ENCODE measurements at regions not wholly inside any gene's neighbourhood (a gene's known extent, or its start where the extent isn't known, plus 50 kb on each side); places are given as distances from the start of the nearest gene placed in this dataset.

DNA sequence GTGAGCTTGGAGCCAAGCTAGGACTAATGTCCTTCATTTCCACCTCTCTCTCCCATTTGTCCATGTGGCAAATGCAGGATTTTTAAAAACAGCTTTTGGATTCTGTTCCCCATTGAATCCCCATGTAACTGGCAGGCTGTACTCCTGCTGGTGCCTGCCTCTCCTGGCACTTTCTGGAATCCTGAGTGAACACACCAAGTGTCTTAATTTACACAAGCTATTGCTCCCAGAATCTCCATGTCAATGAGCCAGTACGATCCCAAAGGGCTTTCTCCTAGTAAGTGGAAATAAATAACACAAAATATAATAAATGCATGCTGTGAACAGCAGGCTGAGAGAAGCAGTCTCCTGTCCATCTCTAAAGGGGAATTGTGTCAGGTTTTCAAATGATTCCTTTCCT lies 88.4 kb upstream of the WWC1 start:
- DNase-seq: no peak
- ATAC-seq: no peak
- Histone ChIP-seq H3K9me3 (no peaks in the 10 kb centered on the region), H3K4me3 (no peak overlapping the region), H3K4me1 (no peaks in the 10 kb centered on the region), H3K27ac (no peak overlapping the region), H3K27me3 (no peaks in the 10 kb centered on the region), H3K36me3 (no peaks in the 10 kb centered on the region)
- TF ChIP-seq, protein P1, sequence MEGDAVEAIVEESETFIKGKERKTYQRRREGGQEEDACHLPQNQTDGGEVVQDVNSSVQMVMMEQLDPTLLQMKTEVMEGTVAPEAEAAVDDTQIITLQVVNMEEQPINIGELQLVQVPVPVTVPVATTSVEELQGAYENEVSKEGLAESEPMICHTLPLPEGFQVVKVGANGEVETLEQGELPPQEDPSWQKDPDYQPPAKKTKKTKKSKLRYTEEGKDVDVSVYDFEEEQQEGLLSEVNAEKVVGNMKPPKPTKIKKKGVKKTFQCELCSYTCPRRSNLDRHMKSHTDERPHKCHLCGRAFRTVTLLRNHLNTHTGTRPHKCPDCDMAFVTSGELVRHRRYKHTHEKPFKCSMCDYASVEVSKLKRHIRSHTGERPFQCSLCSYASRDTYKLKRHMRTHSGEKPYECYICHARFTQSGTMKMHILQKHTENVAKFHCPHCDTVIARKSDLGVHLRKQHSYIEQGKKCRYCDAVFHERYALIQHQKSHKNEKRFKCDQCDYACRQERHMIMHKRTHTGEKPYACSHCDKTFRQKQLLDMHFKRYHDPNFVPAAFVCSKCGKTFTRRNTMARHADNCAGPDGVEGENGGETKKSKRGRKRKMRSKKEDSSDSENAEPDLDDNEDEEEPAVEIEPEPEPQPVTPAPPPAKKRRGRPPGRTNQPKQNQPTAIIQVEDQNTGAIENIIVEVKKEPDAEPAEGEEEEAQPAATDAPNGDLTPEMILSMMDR (IDR thresholded peaks at IDR 0.05): no peak
- intact Hi-C loops (cut with DNase I): no loop called here

GRCh38 chr5:168204165-168204564 lies 87.3 kb upstream of the WWC1 start:
- no peaks in the 10 kb centered on the region for H3K9me3 ChIP-seq
- intact Hi-C loops (cut with DNase I): no loop called here
- no peak overlapping the region for H3K27ac ChIP-seq
- no peaks in the 10 kb centered on the region for H3K36me3 ChIP-seq
- H3K4me3 ChIP-seq: no peak overlapping the region
- TF ChIP-seq, protein P1 (IDR thresholded peaks at IDR 0.05): no peak
- no peaks in the 10 kb centered on the region for H3K4me1 ChIP-seq
- no peak for ATAC-seq
- H3K27me3 ChIP-seq: no peaks in the 10 kb centered on the region
- no peak for DNase-seq

- Histone ChIP-seq H3K27ac (no peak overlapping the region), H3K36me3 (no peaks in the 10 kb centered on the region), H3K27me3 (no peaks in the 10 kb centered on the region), H3K9me3 (no peaks in the 10 kb centered on the region), H3K4me3 (no peak overlapping the region), H3K4me1 (no peaks in the 10 kb centered on the region)
- ATAC-seq (no peak), DNase-seq (no peak)
- intact Hi-C loops (cut with DNase I): no loop called here
- TF ChIP-seq, protein P1 (IDR thresholded peaks at IDR 0.05): no peak
Measured at GRCh38 chr5:168207450-168208029, 83.9 kb upstream of the WWC1 start.

GRCh38 chr5:168209244-168209995 lies 82.0 kb upstream of the WWC1 start:
- TF ChIP-seq, protein P1 (IDR thresholded peaks at IDR 0.05): no peak
- H3K4me1 ChIP-seq: no peaks in the 10 kb centered on the region
- ATAC-seq (no peak), DNase-seq (no peak)
- H3K9me3 ChIP-seq: no peaks in the 10 kb centered on the region
- H3K36me3 ChIP-seq: no peaks in the 10 kb centered on the region
- intact Hi-C loops (cut with DNase I): no loop called here
- no peak overlapping the region for H3K4me3 ChIP-seq
- no peak overlapping the region for H3K27ac ChIP-seq
- no peaks in the 10 kb centered on the region for H3K27me3 ChIP-seq

DNA sequence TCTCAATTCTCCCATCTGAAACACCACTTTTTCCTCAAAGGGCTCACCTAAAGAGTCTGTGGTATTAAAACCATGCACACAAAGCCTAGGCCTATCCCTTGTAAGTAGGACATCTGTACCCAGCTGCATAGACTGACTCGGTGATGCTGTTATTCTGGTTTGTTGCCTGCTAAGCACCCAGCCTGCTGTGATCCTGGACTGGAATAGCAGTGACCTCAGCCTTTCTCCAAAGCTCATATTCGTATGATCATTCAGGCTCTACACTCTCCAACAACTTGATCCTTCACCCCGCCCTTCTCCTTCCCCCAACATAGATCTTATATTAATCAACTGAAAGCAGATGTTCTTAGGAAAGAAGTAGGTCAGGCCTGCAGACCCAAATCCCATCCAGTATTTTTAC lies 81.4 kb upstream of the WWC1 start:
- no peaks in the 10 kb centered on the region for H3K4me1 ChIP-seq
- H3K27me3 ChIP-seq: no peaks in the 10 kb centered on the region
- no peak overlapping the region for H3K4me3 ChIP-seq
- DNase-seq (no peak), ATAC-seq (no peak)
- H3K27ac ChIP-seq: no peak overlapping the region
- H3K36me3 ChIP-seq: no peaks in the 10 kb centered on the region
- intact Hi-C loops (cut with DNase I): loop anchor here (10.0 kb wide), 1 partner anchor 485 kb away; no protein-coding TSS in a partner anchor
- TF ChIP-seq, protein P1 (IDR thresholded peaks at IDR 0.05): no peak
- no peaks in the 10 kb centered on the region for H3K9me3 ChIP-seq

Measured in upper lobe of right lung (tissue), 1 donor.